CD14-positive monocyte (primary cell): ENCODE measurements at regions not wholly inside any gene's neighbourhood (a gene's known extent, or its start where the extent isn't known, plus 50 kb on each side); places are given as distances from the start of the nearest gene placed in this dataset.

Experiments
- DNase-seq, 3 donors: peaks; one replicate each; pipeline ENCODE4 v3.0.0-alpha.2; 2011 to 2022
- H2AFZ ChIP-seq: 2 replicates; pipeline ENCODE4 v1.6.0; 2012; ENCODE audit warnings: mild to moderate bottlenecking, low read depth, low read length, inconsistent platforms; ENCODE audit not compliant: insufficient read depth, poor library complexity, severe bottlenecking
- H3K27ac ChIP-seq, 2 donors: 1 replicate in 1 of 2; 2 replicates in 1 of 2; pipeline ENCODE4 v1.5.1; 2012 to 2013; ENCODE audit warnings: low read length in 2 of 2, control low read depth in 1 of 2, inconsistent platforms in 1 of 2, low read depth in 1 of 2, mild to moderate bottlenecking in 1 of 2
- H3K27me3 ChIP-seq, 2 donors: one replicate each; pipeline versions ENCODE4 v1.6.0 to v1.6.1; 2011 to 2013; ENCODE audit warnings: low read length in 2 of 2; ENCODE audit not compliant: control insufficient read depth in 2 of 2, insufficient read depth in 2 of 2
- H3K36me3 ChIP-seq, 2 donors: replicated peaks in 1 of 2; 1 replicate in 1 of 2; 2 replicates in 1 of 2; pipeline versions ENCODE4 v1.5.1 to v1.6.1; 2012 to 2013; ENCODE audit warnings: low read length in 2 of 2, control low read depth in 1 of 2, inconsistent platforms in 1 of 2, mild to moderate bottlenecking in 1 of 2; ENCODE audit not compliant: insufficient read depth in 2 of 2, control insufficient read depth in 1 of 2
- H3K4me1 ChIP-seq, 2 donors: 1 replicate in 1 of 2; 2 replicates in 1 of 2; pipeline versions ENCODE4 v1.5.1 to v1.6.1; 2012 to 2013; ENCODE audit warnings: low read length in 2 of 2, control low read depth in 1 of 2, inconsistent platforms in 1 of 2, mild to moderate bottlenecking in 1 of 2, moderate library complexity in 1 of 2; ENCODE audit not compliant: insufficient read depth in 2 of 2, control insufficient read depth in 1 of 2
- H3K4me2 ChIP-seq: replicated peaks from 2 replicates; pipeline ENCODE3; 2012; ENCODE audit warnings: low read length, moderate library complexity, mild to moderate bottlenecking; ENCODE audit not compliant: poor library complexity, severe bottlenecking; ENCODE audit errors: extremely low read depth
- H3K4me3 ChIP-seq, 3 experiments: fragments of 200-600 bp in 1 of 3; sonication (generic) in 1 of 3; replicated peaks in 1 of 3; 1 replicate in 2 of 3; 2 replicates in 1 of 3; pipeline ENCODE4 v1.5.1; 2011 to 2013; ENCODE audit warnings: low read length in 3 of 3, mild to moderate bottlenecking in 3 of 3, control low read depth in 2 of 3, low read depth in 2 of 3, inconsistent platforms in 1 of 3, moderate library complexity in 1 of 3
- H3K79me2 ChIP-seq: 2 replicates; pipeline ENCODE4 v1.6.0; 2012; ENCODE audit warnings: mild to moderate bottlenecking, control low read depth, inconsistent platforms, low read length, moderate library complexity; ENCODE audit not compliant: insufficient read depth
- H3K9ac ChIP-seq: 2 replicates; pipeline ENCODE4 v1.6.0; 2017; ENCODE audit warnings: low read length, mild to moderate bottlenecking; ENCODE audit not compliant: insufficient read depth, poor library complexity, severe bottlenecking
- H3K9me3 ChIP-seq, 2 donors: replicated peaks in 1 of 2; 1 replicate in 1 of 2; 2 replicates in 1 of 2; pipeline versions ENCODE4 v1.5.1 to v1.6.1; 2012 to 2013; ENCODE audit warnings: low read length in 2 of 2, control low read depth in 1 of 2; ENCODE audit not compliant: control insufficient read depth in 1 of 2, insufficient read depth in 1 of 2
- H4K20me1 ChIP-seq: 2 replicates; pipeline ENCODE4 v1.6.0; 2012; ENCODE audit warnings: mild to moderate bottlenecking, low read length, control low read depth, moderate library complexity; ENCODE audit not compliant: insufficient read depth
- H3K27ac Mint-ChIP-seq, 7 donors: one replicate each; pipeline ENCODE4 v1.8.0; 2020; ENCODE audit warnings: mild to moderate bottlenecking in 7 of 7, mixed read lengths in 7 of 7, moderate library complexity in 6 of 7, inconsistent platforms in 2 of 7
- H3K27me3 Mint-ChIP-seq, 3 donors: one replicate each; pipeline ENCODE4 v1.8.0; 2021 to 2022; ENCODE audit warnings: low read depth in 3 of 3, mild to moderate bottlenecking in 3 of 3, mixed read lengths in 3 of 3, moderate library complexity in 3 of 3, inconsistent platforms in 1 of 3
- H3K36me3 Mint-ChIP-seq, 2 donors: one replicate each; pipeline ENCODE4 v1.8.0; 2020; ENCODE audit warnings: mixed read lengths in 2 of 2, inconsistent platforms in 1 of 2, mild to moderate bottlenecking in 1 of 2
- H3K4me1 Mint-ChIP-seq: one replicate; pipeline ENCODE4 v1.8.0; 2020; ENCODE audit warnings: mild to moderate bottlenecking, mixed read lengths
- H3K4me3 Mint-ChIP-seq, 2 donors: one replicate each; pipeline ENCODE4 v1.8.0; 2020; ENCODE audit warnings: mild to moderate bottlenecking in 2 of 2, mixed read lengths in 2 of 2, moderate library complexity in 1 of 2
- H3K9me3 Mint-ChIP-seq, 7 donors: one replicate each; pipeline ENCODE4 v1.8.0; 2020 to 2022; ENCODE audit warnings: mixed read lengths in 7 of 7, mild to moderate bottlenecking in 6 of 7, moderate library complexity in 6 of 7, inconsistent platforms in 2 of 7
- WGBS: methylation state at CpG from one replicate; pipeline ENCODE4 v1.1.5; 2013; ENCODE audit warnings: missing lambda C conversion rate; ENCODE audit not compliant: insufficient coverage; 5-methylcytosine and 5-hydroxymethylcytosine counted together
- intact Hi-C, 2 donors: fragments of 100-400 bp; cut with micrococcal nuclease; formaldehyde crosslinking; loops; one replicate each; pipeline versions ENCODE4 v1.15.0 to v1.15.1; 2023
- TF ChIP-seq, protein P1 (sequence below): fragments of 200-600 bp; IDR thresholded peaks from one replicate; pipeline ENCODE4 v1.8.0; 2022; ENCODE audit warnings: antibody characterized with exemption, mild to moderate bottlenecking

DNA sequence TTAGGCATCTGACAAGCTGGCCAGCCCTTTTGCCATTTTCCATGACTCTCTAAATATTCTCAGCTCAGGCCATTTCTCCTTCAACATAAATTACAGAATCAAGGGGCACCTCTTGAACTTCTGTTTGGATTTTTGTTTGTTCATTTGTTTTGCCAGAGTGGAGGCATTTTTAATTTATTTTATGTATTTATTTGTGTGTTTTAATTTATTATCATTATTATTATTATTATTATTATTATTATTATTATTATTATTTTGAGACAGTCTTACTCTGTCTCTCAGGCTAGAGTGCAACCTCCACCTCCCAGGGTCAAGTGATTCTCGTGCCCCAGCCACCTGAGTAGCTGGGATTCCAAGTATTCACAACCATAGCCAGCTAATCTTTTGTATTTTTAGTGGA lies 1578.0 kb downstream of the CDH8 start:
- H3K4me3 ChIP-seq: no peak overlapping the region
- no peak for DNase-seq
- H3K79me2 ChIP-seq: no peaks in the 10 kb centered on the region
- H3K4me1 ChIP-seq: no peaks in the 10 kb centered on the region
- no peaks in the 10 kb centered on the region for H4K20me1 ChIP-seq
- Mint-ChIP-seq H3K4me1 (no peaks in the 10 kb centered on the region), H3K9me3 (peaks cover 0 to 4% (median 3%) of the 10 kb centered on the region in 7 donors), H3K27me3 (no peaks in the 10 kb centered on the region), H3K36me3 (no peaks in the 10 kb centered on the region), H3K4me3 (no peak overlapping the region), H3K27ac (no peak overlapping the region)
- WGBS: no CpG with 5 or more reads among the region's 1 CpG
- H3K9me3 ChIP-seq: peaks cover 0 to 6% of the 10 kb centered on the region in 2 donors
- TF ChIP-seq, protein P1, sequence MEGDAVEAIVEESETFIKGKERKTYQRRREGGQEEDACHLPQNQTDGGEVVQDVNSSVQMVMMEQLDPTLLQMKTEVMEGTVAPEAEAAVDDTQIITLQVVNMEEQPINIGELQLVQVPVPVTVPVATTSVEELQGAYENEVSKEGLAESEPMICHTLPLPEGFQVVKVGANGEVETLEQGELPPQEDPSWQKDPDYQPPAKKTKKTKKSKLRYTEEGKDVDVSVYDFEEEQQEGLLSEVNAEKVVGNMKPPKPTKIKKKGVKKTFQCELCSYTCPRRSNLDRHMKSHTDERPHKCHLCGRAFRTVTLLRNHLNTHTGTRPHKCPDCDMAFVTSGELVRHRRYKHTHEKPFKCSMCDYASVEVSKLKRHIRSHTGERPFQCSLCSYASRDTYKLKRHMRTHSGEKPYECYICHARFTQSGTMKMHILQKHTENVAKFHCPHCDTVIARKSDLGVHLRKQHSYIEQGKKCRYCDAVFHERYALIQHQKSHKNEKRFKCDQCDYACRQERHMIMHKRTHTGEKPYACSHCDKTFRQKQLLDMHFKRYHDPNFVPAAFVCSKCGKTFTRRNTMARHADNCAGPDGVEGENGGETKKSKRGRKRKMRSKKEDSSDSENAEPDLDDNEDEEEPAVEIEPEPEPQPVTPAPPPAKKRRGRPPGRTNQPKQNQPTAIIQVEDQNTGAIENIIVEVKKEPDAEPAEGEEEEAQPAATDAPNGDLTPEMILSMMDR: no peak
- H3K36me3 ChIP-seq: no peaks in the 10 kb centered on the region
- H3K9ac ChIP-seq: no peak overlapping the region
- no peak overlapping the region for H3K4me2 ChIP-seq
- intact Hi-C loops: no loop called here
- H2AFZ ChIP-seq: no peak overlapping the region
- no peaks in the 10 kb centered on the region for H3K27me3 ChIP-seq
- H3K27ac ChIP-seq: no peak overlapping the region

DNA sequence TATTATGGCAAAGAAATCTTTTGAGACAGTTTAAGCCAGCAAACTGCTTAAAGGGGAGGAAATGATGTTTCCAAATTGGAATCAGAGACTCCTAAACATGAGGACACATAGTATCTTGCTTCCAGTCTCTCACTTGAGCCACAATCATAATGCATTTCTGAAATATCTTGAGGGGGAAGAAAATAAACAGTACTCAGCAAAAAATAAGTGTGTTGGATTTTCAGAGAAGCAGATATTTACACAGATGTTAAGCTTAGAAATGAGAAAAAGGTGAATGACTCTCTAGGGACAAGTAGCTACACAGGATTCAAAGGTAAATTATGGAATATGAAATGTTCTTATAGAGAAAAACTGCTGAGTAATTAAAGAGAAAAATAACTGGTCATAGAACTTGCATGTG lies 1583.6 kb downstream of the CDH8 start:
- H3K27ac ChIP-seq: no peak overlapping the region
- H3K9me3 ChIP-seq: peaks cover 0 to under 1% of the 10 kb centered on the region in 2 donors
- H3K4me2 ChIP-seq: no peak overlapping the region
- DNase-seq: no peak
- H3K4me1 ChIP-seq: no peaks in the 10 kb centered on the region
- no peak overlapping the region for H3K4me3 Mint-ChIP-seq
- no peak overlapping the region for H3K4me3 ChIP-seq
- peaks cover 0 to 3% (median 0%) of the 10 kb centered on the region in 7 donors for H3K9me3 Mint-ChIP-seq
- no peaks in the 10 kb centered on the region for H3K4me1 Mint-ChIP-seq
- H3K36me3 Mint-ChIP-seq: no peaks in the 10 kb centered on the region
- no peaks in the 10 kb centered on the region for H3K27me3 ChIP-seq
- H3K79me2 ChIP-seq: no peaks in the 10 kb centered on the region
- no peaks in the 10 kb centered on the region for H4K20me1 ChIP-seq
- no peak overlapping the region for H3K9ac ChIP-seq
- no peak overlapping the region for H3K27ac Mint-ChIP-seq
- intact Hi-C loops: no loop called here
- no peak overlapping the region for H2AFZ ChIP-seq
- no peaks in the 10 kb centered on the region for H3K36me3 ChIP-seq
- TF ChIP-seq, protein P1: no peak
- no peaks in the 10 kb centered on the region for H3K27me3 Mint-ChIP-seq
